CD4-positive, alpha-beta T cell treated with Interleukin-6 at 100 ng/mL for 8 hours (primary cell): ENCODE measurements at regions not wholly inside any gene's neighbourhood (a gene's known extent, or its start where the extent isn't known, plus 50 kb on each side); places are given as distances from the start of the nearest gene placed in this dataset.

Source experiments
- DNase-seq: peaks from one replicate; pipeline ENCODE4 v3.0.0-alpha.2; 2020; ENCODE audit warnings: mixed read lengths, low spot score

DNA sequence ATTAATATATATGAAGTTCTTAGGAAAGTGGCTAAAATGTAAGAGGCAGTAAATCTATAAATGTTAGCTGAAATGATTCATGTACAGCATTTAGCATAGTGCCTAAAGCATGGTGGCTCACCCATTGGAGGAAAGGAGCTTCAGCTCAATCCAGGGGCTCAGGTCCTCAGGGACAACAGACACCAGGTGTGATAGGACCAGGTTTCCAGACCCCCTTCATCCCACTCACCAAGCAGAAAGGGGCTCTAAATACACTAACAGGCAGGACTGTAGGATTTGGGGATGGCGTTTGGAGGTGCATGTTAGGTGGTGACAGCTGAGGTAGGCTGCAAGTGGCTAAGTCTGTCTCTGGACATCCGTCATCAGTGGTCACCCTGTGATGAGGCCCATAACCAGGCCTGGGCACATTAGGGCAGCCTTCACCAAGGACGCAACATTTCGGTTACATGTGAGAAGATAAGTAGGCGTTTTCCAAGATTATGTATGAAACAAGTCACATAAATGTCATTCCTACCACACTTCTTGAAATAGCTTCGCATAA is 233.1 kb downstream of the C1orf94 start:
- no peak for DNase-seq

GRCh38 chr1:34412598-34413370 is 236.1 kb downstream of the C1orf94 start:
- no peak for DNase-seq

DNA sequence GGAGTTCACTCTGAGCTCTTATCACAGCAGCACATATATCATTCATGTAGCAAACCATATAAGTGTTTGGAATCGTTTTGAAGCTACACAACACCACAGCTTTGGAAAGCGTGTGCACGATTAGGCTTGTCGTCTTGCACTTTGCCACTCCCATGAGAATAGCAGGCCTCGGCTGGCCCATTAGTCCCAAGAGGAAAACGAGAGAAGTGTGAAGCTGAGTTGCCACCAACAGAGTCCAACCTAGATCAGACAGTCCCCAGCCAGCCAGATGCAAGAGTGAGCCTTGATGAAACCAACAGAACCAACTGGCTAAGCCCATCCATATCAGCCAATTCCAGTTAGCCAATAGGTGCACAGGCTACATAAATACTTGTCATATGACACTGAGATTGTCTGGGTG is 238.4 kb downstream of the C1orf94 start:
- DNase-seq: no peak

DNA sequence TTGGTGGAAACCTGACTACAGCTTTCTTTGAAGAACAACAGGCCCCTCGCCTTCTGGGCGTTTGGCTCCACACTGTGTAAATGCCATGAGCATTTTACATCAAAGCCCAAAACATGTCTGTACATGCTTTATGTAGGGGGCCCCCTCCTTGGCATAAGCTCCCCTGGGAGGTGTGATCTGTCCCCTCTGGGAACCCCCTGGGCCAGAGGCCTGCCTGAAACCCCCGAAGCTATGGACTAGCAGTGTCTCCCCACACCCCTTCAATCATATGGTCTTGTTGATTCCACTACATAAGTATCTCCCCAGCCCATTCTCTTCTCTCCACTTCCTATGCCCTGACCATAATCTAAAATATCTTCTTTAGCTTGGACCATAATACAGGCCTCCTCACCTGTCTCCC is 241.5 kb downstream of the C1orf94 start:
- no peak for DNase-seq

GRCh38 chr1:34419663-34420136 is 243.0 kb downstream of the C1orf94 start:
- no peak for DNase-seq

- no peak for DNase-seq
Measured at GRCh38 chr1:34425046-34425445, 248.3 kb downstream of the C1orf94 start.

DNA sequence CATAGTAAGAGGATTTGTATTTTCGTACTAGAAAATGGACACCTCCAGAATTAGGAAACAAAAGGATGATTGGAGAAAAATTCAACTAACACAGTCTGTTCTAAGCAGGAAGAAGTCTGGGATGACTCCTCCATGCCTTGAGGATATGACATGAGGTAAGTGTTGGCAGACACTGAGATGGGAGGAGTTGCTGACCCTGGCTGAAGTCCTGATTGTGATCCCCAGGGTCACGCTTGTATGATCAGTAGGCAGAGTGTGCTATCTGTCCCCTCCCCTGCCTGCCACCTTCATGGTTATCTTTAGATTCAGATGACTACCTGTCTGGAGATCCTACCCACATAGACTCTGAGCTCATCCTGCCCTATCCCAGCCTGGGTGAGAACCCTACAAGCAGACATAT is 249.1 kb downstream of the C1orf94 start:
- no peak for DNase-seq

DNA sequence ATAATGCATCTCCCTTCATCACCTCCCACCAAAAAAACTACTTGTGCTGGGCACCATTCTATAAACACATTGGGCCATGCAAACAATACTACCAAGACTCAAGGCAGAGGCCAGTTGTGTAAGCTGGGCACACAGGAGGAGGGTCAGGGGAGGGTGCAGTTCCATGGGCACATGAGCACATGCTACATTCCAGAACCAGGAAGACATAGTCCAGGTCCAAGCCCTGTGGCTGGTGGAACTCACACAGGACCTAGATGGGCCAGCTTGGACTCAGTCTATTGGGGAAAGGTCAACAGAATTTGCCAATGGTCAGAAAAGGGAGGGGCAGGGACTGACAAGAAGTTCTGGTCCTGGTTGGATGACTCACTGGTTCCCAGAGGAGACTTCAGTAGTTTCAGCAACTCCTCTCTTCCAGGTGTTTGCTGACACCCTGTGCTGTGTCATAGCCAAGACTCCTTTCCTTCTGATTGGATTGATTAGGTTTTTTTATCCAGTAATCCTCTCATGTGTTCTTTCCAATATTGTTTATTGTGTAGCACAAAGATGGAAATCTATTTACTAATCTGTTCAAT is 249.7 kb downstream of the C1orf94 start:
- no peak for DNase-seq

- no peak for DNase-seq
Measured at GRCh38 chr1:34427170-34427569, 250.5 kb downstream of the C1orf94 start.

GRCh38 chr1:34433099-34433498 is 256.4 kb downstream of the C1orf94 start:
- DNase-seq: no peak

GRCh38 chr1:34436836-34437235 is 260.1 kb downstream of the C1orf94 start:
- DNase-seq: no peak

DNA sequence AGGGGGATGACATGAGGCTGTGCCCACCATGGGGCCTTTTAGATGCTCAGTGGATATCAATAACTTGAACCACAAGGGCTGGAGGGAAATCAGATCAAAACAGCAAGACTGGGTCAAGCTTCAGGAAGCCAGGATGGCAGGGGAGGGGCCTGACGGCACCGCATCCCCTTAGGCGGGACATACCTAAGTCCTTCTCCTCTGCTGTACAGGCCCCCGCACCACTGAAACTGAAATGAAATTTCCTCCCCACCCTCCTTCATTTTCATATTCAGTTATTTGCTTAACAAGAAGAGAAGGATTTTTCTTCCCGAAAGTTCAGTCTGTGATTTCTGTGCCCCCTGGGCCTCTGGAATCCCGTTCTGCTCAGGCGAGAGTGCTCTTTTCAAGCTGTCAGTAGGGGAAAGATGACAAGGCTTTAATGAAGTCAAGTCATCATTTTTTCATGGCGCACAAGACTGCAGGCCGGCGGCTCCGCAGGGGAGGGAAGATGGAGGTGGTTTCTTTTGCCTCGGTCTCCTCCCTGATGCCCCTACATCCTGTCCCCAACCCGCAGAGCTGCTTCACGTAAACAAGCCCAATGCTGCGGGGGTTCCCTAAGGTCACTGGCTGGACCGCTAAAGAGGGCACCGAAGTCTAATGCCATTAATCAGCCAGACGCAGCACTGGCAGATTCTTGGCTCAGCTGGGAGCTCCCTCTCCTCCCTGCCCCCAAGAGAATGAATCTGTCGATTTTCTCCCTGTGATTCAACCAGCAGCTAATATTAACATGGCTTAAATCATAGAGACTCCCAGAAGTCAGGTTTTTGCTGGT is 264.8 kb downstream of the C1orf94 start:
- DNase-seq: no peak

- no peak for DNase-seq
Measured at GRCh38 chr1:34444516-34444915, 267.8 kb downstream of the C1orf94 start.

DNA sequence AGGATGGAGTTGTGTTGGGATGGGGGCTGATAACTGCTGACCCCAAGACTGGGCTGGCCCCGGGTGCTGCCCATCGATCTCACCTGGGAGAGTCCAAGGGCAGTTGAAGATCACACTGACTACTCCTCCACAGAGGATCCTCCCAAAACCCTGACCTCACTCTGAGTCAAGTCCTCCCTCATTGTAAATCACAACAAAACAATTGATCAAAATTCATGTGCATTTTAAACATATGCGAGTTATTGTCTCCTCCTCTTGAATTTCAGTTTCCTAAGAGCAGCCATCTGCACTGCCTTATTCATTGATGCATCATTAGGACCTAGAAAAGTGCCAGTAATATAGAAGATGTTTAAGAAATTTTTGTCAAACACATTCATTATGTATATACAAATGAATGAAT is 273.6 kb downstream of the C1orf94 start:
- DNase-seq: no peak

DNA sequence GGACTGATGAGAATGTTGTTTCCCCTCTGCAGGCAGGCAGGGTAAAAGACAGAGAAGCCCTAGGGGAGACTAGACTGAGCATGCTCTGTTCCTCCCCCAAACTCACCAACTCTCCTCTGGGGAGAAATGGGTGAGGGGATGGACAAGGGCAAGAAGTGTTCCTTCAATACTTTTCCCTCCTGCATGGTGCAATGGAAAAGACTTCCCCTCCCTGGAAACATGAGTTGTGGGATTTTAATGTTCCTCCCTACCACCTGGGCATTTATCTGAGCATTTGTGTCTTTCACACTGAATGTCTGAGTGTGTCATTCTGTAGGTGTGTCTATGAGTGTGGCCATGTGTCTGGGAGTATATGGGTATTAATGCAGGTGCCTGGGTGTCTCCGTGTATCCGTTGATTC is 275.7 kb downstream of the C1orf94 start:
- no peak for DNase-seq

- no peak for DNase-seq
Measured at GRCh38 chr1:34455121-34455520, 278.4 kb downstream of the C1orf94 start.

DNA sequence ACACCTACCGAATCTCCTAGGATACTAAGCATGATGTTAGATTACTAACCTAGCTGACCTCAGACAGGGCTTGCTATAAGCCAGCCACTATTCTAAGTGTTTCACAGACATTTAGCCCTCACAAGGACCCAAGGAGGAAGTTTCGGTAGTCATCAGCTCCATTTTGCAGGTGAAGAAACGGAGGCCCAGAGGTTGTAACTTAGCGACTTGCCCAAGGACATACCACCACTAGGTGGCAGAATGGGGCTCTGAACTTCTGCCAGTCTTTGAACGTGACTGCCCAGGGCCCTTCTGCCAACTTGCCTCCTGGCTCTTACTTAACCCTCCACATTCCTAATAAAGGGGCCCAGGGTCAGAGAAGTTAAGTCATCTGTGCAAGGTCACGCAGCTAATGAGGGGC is 283.5 kb downstream of the C1orf94 start:
- DNase-seq: peak; percentile 6

DNA sequence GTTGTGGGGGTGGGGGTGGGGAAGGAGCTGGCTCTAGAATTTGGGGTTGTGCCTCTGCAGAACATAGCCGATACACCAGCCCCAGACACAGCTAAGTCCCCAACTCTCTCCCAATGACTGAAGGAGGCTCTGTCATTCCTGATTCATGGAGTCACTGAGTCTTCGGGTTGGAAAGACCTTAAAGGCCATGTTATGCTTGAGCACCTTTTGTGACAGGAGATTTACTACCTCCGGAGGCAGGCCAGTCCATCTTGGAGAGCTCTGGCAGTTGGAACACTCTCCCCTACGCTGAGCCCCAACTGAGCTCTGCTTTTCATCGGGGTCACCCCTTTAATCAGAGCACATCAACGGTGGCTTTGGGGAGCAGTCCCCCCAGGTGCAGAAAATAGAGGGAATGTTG is 284.4 kb upstream of the GJB5 start:
- DNase-seq: no peak

DNA sequence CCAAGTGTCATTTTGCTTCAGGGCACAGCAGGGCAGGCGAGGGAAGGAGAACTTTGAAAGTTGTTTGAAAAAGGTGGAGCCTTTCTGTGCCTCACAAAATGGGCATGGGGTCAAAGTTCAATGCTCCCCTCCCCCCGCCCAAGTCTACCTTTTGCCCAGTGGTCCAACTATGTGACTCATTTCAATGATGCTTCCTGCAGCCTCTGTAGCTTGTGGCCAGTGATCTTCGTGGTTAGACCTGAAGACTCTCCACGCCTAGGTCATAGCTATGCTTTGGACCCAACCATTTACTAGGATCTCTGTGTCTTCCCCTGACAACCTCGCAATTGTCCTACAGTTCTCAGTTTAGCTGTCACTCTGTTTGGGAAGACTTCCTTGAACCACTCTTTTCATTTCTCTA is 280.3 kb upstream of the GJB5 start:
- DNase-seq: no peak

DNA sequence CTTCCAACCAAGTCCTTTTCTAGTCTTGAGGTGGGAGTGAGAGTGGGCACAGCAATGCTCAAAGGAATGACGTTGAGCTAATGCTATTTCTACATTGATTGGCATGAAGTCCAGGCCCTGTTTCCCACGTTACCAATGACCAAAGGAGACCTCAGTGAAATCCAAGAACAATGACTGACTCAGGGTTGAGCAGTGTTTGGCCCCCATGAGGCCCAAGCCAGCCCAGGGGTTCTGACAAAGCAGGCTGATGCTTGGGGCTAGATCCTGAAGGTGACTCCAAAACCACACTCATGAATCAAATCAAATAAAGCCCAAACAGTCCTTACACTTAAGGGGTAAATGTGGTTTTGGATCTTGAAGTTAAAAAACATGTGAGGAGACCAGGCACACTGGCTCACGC is 278.5 kb upstream of the GJB5 start:
- no peak for DNase-seq

DNA sequence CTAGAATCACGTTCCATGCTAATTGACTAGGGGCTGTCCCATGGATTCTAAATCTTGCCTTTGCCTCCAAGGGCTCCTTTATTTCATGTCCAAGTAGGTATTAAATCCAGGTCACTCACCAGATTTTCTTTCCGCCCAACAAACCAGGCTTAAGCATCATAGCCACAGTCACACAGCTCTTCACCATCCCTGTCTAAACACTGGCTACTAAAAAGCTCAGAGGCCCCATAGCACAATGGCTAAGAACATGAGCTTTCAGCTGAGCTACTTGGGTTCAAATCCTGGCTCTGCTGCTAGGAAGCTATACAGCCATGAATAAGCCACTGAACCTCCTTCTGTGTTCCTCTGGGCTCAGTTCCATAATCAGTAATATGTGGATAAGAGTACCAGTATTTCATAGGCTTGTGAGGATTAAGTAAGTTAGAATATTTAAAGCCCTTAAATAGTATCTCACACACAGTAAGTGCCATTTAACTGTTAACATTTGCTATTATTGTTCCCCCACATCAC is 277.2 kb upstream of the GJB5 start:
- no peak for DNase-seq

DNA sequence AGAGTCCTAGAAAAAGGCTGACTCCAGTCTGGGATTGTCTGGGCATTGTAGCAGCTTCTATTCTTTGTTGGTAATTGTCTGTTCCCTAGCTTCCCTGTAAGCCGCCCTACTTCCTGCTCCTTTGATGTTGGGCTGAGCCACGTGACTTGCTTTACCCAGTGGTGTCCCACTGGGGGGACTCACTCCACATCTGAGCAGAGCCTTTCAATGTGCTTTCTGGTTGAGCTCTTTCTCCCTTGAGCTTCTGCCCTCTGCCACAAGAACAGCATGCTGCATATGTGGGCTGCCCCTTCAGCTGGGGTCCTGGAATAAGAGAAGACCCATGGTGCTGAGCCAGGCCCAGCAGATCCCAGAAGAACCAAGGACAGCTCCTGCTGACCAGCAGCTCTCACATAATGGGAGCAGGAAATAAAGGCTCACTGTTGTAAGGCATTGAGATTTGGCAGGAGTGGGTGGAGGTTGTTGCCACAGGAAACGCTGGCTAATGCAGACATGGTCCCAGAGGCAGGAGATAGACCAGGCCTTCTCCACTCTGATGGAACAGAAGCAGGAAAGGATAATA is 276.3 kb upstream of the GJB5 start:
- DNase-seq: no peak
